Left cardiac atrium (tissue), 4 donors: ENCODE measurements at regions not wholly inside any gene's neighbourhood (a gene's known extent, or its start where the extent isn't known, plus 50 kb on each side); places are given as distances from the start of the nearest gene placed in this dataset.
"Not testable (repeated sequence)": the region's sequence is repeated elsewhere in the genome, so short reads cannot be mapped to it uniquely, and the experiment has no call there.

Source experiments
- ATAC-seq, 2 donors: fragments of 200-7000 bp; cut with Tn5 transposase; one replicate each; pipeline ENCODE4 v1.9.1; 2020; ENCODE audit warnings: mild to moderate bottlenecking in 2 of 2, moderate library complexity in 2 of 2
- DNase-seq: peaks from one replicate; pipeline ENCODE4 v3.0.0-alpha.2; 2020
- intact Hi-C, 2 donors: fragments of 100-400 bp; cut with DNase I; formaldehyde crosslinking; loops; one replicate each; pipeline versions ENCODE4 v1.14.1 to v1.15.1; 2022 to 2023
- donor health status: DM: no; HTN: yes; CAD: no.
- donor health status: DM: no; HTN: yes; CAD: no; lungs with severe emphysema.
- donor health status: DM: yes; HTN: yes; CAD: no.
- donor health status: Dilated cardiomyopathy.

DNA sequence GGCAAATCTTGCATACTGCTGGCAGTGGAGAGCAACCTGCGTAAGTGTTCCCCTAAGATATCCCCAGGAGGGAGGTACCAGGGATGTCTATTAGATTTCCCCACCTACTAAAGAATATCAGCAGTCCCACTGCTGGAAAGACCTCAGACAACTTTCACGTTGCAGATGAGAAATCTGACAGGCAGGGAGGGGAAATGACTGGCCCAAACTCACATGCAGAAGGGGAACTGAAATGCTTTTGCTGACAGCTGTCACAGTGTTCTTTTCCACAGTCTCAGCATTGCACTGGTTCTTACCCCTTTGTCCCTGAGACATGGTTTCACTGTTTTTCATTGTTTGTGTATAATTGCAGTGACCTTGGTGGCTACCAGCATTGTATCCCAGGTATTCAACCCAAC lies 84.8 kb upstream of the ATP1A1 start:
- intact Hi-C loops, result no loop called here
- ATAC-seq (no peak), DNase-seq (no peak)

DNA sequence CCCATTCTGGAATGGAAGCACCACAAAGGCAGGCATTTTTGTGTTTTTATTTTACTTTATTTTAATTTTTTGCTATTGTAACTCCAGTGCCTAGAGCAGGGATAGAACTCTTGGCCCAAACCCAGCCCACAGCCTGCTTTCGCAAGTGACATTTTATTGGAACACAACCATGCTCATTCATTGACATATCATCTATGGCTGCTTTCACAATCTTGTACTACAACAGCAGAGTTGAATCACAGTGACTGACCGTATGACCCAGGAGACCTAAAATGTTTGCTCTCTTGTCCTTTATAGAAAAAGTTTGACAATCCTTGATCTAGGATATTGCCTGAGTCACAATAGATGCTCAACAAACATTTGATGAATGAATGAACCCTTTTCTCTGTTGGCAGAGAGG lies 83.9 kb upstream of the ATP1A1 start:
- DNase-seq (no peak), ATAC-seq (no peak)
- intact Hi-C loops, result no loop called here

DNA sequence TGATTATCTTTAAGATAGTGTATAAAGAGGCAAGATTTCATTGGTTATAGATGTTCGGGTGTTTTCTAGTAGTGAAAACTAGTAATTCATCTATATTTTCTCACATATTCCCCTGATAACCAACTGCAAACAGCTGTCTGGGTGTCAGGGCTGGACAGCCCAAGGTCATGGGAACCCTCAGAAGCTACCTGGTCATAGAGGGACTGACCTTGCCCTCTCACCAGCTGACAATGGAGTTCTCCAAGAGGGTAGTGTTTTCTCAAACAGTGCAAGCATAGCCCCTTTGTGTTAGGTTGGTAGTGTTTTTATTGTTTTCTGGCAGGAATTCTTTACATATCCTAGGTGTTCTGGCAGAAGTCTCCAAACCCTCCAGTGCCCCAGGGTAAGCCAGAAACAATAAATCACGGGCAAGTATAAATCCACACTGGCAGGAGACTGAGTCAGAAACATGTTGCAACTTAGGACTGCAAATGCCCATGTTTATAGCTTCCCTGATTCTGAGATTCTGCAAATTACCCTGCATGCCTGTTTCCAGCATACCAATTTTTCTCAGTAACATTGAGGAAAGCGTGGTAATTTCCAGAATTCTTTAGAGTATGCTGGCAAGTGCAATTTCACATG lies 82.8 kb upstream of the ATP1A1 start:
- no peak for DNase-seq
- ATAC-seq, result no peak
- intact Hi-C loops, result no loop called here

DNA sequence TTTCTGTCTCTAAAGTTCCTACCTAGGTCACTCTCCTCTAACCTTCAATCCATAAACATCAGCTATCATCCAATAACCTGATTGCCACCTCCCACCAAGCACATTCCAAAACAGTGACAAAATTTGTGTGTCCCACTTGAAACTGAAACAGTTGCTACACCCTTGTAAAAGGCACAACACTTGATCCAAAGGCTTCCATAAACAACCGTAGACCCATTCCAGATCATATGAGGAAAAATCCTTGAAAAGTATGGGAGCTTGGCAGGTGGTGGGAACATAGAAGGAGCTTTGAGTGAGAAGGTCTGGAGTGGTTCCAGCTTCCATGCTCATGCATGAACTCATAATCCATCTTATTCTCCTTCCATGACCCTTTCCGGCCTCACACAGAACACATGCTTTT lies 82.0 kb upstream of the ATP1A1 start:
- no peak for DNase-seq
- intact Hi-C loops, result no loop called here
- no peak for ATAC-seq

DNA sequence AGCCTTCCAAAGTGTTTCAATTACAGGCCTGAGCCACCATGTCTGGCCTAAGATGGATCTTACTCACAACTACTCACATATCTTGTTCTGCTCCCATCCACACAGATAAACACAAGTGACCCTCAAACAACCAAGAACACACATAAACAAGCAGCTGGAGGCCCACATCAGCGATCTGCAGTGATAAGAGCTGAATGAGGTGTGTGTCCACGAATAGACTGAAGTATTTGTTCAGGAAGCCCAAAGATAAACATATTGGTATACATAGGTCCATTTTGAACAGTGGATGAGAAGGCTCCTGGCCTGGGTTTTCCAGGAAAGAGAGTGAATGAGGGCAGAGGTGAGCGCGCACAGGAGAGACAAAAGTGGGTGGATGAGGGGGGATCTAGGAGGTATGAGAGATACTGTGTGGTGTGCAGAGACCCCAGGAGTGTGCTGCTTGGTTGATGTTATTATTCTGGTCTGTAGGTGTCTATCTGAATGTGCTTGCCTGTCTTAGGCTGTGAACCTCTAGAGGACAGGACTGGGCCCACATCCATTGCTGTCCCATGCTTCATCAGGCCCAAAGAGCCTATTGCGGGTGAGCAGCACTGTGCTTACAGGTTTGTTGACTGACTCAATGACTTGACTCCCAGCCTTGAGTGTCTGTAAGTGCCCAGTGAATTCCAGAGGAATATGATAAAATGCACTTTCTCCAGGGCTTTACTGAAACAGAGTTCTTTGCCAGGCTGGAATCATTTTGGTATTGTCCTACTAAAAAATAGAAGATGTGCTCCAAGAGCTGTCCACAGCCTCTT lies 79.9 kb upstream of the ATP1A1 start:
- intact Hi-C loops, result no loop called here
- ATAC-seq (no peak), DNase-seq (no peak)

DNA sequence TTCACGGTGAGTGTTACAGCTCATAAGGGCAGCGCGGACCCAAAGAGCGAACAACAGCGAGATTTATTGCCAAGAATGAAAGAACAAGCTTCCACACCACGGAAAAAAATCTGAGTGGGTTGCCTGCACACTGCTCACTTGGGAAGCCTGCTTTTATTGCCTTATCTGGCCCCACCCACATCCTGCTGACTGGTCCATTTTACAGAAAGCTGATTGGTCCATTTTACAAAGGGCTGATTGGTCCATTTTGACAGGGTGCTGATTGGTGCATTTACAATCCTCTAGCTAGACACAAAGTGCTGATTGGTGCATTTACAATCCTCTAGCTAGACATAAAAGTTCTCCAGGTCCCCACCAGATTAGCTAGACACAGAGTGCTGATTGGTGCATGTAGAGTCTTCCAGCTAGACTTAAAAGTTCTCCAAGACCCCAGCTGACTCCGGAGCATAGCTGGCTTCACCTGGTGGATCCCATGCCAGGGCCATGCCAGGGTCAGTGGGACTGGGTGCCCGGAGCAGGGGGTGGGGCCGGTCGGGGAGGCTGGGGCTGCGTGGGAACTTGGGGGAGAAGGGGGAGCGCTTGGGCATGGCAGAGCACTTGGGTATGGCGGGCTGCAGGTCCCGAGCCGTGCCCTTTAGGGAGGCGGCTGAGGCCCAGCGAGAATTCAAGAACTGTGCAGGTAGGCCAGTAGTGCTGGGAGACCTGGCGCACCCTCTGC lies 75.4 kb upstream of the ATP1A1 start:
- DNase-seq, result no peak
- no peak for ATAC-seq
- intact Hi-C loops, result no loop called here

DNA sequence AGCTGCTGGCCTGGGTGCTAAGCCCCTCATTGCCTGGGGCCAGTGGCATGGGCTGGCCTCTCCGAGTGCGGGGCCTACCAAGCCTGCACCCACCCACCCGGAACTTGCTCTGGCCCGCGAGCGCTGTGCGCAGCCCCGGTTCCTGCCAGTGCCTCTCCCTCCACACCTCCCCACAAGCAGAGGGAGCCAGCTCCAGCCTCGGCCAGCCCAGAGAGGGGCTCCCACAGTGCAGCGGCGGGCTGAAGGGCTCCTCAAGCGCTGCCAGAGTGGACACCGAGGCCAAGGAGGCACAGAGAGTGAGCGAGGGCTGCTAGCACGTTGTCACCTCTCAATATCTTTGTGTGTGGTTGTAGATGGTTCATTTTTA lies 74.8 kb upstream of the ATP1A1 start:
- ATAC-seq, intact Hi-C loops, DNase-seq: not testable (repeated sequence)

DNA sequence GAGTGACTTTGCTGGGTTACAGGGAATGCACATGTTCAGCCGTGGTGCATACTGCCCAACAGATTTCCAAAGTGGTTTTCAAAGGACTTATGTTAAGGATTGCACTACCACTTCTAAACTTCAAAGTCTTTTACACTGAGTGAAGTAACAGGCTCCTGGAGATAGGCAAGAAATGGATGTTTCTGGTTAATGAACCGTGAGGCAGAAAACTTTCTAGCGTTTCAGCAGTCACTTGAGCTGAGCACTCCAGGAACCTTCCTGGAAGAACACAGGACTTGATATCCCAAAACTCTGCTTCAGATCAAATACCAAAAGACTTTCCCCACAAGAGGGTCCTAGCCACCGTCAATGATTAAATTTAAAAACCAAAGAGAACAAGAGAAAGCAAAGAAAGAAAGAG lies 74.3 kb upstream of the ATP1A1 start:
- DNase-seq, result no peak
- intact Hi-C loops, result no loop called here
- no peak for ATAC-seq

DNA sequence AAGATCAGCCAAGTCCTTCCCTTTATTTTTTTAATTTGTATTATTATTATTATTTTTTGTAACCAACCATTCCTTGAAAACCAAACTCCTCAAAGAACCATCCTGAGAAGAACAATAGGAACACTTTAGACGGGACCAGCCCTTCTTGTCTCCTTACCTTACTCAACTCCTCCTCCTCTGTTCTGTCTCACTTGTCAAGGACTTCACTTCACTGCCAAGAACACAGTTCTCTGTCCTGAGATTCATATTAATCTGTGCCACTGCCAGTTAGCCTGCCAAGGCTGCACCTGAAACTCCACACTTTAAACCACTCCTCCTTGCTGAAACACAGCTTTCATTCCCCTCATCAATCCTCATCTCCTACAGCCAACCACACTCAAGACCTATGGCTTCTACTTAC lies 73.8 kb upstream of the ATP1A1 start:
- DNase-seq (no peak), ATAC-seq (no peak)
- intact Hi-C loops, result no loop called here

DNA sequence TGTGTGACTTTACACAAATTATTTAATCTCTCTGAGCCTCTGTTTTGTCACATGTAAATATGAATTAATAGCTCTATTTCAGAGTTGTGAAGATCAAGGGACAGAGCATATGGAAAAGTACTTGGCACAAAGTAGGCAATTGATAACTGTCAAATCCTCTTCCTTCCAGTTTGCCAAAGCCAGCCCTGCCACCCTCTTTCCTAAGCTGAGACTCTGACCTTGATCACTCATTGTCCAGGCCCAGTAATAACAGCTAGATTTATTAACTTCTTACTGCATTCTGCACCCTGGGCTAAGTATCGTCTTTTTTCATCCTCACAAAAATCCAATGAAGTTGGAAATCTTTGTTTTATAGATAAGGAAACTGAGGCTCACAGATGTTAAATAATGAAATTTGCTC lies 70.8 kb upstream of the ATP1A1 start:
- intact Hi-C loops, result no loop called here
- DNase-seq (no peak), ATAC-seq (no peak)

DNA sequence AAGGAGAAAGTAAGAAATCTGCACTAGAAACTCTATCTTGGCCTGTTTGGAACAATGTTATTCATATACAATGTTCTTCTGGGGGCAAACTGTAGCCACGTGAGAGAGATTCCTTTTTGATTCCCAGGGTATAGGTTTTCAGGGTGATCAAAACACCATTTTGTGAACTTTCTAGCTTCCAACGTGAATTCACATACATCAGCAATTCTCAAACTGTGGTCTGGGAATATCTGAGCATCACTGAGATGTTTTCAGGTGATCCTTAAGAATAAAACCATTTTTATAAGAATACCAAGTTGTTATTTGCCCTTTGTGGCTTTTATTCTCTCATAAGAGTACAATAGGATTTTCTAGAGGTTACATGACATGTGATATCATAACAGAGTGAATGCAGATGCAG lies 66.9 kb upstream of the ATP1A1 start:
- DNase-seq (no peak), ATAC-seq (no peak)
- intact Hi-C loops, result no loop called here

DNA sequence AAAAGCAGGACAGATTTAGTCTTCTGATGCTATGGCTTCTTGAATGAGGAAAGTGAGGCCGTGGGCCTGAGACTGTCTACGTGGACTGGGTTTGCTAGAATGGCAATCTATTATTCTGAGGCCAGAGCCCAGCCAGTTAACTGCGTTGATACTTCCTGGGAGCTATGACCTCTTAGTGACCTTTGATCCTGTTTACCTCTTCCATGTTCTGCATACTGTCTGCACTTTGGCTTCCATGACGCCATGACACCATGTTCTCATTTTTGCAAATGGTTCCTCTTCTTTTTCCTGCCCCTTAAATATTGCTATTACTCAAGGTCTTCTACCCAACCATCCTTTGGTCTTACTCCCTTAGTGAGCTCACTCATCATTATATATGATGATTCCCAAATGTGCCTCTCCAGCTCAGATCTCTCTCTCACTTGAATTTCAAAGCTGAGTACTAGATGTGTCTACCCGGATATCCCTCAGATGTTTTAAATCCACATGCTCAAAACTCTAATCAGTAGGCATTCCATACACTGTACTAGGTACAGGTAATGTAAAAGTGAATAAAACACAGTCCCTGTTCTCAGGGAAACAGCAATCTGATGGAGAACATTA lies 66.1 kb upstream of the ATP1A1 start:
- DNase-seq, result no peak
- no peak for ATAC-seq
- intact Hi-C loops, result no loop called here

DNA sequence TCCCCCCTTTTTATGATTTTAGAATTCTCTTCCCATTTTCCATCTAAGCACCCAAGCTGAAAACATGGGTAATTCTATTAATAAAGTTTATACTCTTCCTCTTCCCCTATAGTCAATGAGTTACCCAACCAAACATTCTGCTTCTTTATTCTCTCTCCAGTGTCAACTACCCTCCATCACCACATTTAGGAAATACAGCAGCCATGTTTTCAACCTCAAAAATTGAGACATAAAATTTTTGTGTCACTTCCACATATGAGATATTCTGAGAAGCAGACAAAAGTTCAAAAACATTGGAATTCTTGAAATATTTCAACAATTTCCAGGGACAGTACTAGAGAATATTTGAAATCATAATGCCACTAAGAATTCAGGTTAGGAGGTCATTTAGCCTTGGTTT lies 64.8 kb upstream of the ATP1A1 start:
- intact Hi-C loops, result no loop called here
- ATAC-seq (no peak), DNase-seq (no peak)

DNA sequence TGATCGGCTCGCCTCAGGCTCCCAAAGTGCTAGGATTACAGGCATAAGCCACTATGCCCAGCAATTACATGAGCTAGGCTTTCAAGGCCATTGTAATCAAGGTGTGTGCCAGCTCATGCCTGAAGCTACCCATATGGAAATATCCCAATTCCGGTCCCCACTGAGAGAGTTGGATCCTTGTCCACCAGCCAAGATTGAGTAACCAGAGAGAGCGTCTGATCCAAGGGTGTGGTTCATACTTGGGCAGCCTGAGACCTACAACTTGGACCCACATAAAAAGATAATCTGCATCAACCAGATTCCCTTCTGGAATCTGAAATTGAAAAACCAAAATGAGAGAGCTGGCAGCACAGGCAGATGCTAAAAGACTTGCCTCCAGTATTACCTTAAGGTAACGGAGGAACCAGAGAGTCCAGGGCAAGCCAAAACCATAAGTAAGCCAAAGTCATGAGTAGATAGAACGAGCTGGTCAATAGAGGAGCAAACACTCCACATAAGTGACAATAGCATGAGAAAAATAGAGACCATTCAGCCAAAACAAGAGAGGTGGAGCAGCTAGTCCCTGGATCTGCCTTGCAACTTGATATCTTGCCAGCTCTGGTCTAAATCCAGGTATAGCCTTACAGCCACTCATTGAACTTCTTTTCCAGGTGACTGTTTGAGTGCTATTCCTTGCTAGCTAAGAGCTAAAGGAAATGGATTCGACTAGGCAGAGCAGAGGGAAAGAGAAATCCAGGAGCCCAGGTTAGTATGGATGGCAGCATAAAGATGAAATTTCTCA lies 63.8 kb upstream of the ATP1A1 start:
- intact Hi-C loops, result no loop called here
- ATAC-seq (no peak), DNase-seq (no peak)

DNA sequence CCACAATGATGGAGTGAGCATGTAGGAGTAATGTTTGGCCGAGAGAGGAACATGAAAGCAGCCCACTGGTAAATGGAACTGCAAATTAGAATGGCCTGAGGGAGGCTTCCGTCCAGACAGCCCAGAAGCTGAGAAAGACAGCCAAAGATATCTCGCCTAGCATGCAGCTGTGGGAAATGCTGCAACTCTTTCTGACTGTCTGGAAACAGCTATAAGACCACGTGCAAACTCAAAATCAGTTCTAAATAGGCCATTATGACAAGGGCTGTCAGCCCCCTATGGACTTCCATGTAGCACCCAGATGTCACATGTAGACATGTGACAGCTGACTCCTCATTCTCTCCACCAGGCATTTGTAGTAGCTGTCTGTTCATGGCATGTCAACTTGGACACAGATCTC lies 62.9 kb upstream of the ATP1A1 start:
- intact Hi-C loops, result no loop called here
- ATAC-seq (peak in 1 of 2 donors; percentile 76), DNase-seq (no peak)

DNA sequence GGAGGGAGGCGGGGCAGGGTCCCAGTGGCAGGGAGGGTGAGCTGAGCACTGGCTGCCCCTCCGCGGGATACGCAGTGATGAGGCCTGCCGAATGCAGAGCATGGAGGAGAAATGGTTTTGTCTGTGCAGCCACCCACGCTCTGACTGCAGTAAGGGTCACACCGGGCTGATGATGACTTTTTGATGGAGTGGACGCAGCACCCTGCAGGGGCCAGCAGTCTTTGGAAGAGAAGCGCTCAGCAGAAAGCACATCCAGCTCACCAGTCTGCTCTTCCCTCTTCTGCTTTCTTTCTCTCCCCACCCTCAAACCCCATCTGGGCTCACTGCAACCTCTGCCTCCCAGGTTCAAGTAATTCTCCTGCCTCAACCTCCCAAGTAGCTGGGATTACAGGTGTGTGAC lies 61.9 kb upstream of the ATP1A1 start:
- intact Hi-C loops, result no loop called here
- ATAC-seq (no peak), DNase-seq (no peak)

DNA sequence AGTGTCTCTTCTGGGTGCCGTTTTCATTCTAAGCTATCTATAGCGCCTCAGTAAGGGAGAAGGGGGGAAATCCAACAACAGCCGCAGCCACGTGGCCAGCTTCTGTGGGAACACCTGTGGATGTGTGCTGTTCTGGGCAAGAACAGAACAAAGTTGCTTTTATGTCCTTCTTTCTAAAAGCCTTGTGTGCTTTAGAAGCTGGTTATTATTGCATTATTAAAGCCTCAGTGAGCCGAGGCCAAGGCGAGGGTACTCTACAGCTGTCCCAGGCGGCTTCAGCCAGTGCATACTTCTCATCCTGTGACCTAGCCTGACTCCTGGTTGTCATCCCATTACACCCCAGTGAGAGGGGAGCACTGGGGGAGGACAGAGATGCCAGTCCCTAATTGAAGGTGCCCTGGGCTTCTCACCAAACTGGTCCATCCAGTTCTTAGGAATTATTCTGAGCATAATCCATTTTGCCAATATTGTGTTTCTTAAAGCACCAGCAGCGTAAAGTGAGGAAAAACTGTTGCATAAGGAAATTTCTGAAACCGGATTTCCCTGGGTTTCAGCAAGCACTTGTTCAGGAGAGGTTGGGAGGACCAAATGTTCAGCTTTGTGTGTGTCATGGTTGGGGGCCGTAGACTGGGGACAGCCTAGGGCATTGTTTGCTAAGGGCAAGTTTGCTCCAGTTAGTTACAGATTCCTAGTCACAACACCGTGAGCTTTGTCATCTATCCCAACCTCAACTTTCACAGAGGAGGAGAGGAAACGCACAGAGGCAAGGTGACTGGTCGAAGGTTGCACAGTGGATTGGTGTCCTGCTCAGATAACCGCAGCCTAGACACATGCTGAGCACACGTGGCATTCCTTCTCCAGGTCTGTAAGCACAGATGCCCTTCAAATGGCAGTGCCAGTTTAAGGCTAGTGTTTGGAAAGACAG lies 61.0 kb upstream of the ATP1A1 start:
- no peak for DNase-seq
- no peak for ATAC-seq
- intact Hi-C loops, result no loop called here

DNA sequence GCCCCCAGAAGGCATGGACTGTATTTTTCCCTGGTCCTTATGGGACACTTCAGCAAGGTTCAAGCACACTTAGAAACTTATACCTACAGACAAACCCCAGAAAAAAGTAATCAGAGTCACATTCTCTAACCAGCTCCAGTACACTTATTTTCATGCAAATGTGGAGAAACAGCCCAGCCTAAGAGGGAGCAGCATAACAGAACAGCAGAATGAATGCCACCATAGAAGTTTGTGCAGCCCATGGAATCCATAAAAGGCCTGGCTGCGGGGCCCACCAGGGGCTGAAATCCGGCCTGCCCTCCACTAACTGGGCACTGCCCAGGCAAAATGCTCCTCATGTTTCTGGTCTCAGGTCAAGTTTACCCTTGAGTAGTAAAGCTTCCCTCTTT lies 60.4 kb upstream of the ATP1A1 start:
- intact Hi-C loops, result no loop called here
- DNase-seq, result no peak
- no peak for ATAC-seq

DNA sequence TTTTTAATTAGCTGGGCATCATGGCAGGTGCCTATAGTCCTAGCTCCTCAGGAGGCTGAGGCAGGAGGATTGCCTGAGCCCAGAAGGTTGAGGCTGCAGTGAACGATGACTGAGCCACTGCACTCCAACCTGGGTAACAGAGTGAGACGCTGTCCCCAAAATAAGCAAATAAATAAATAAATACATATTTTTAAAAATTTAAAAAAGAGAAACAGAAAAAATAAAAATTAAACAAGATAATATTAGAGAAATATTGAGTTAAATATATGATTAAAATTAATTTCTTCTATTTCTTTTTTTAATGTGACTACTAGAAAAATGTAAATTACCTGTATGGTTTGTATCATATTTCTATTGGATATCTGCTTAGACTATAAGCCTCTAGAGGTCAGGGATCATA lies 59.3 kb upstream of the ATP1A1 start:
- DNase-seq (no peak), ATAC-seq (no peak)
- intact Hi-C loops, result no loop called here
